Endothelial cell of umbilical vein (primary cell): ENCODE measurements at regions not wholly inside any gene's neighbourhood (a gene's known extent, or its start where the extent isn't known, plus 50 kb on each side); places are given as distances from the start of the nearest gene placed in this dataset.

Source experiments
- BruUV-seq: library from RNA; stranded (reverse); fragments of 400-500 nt; replicated peaks from 2 replicates; lab custom pipeline; 2021; lab: Mats Ljungman, UMichigan
- CTCF ChIA-PET: fragments of 300-600, 350-600 bp; sonication (Branson Sonifier 250); formaldehyde crosslinking; loops from one replicate; lab custom pipeline; 2021; ENCODE audit warnings: antibody characterized with exemption, inconsistent platforms; lab: Charles Lee
- POLR2A ChIA-PET: fragments of 300-600, 350-600 bp; sonication (Branson Sonifier 250); formaldehyde crosslinking; loops from one replicate; lab custom pipeline; 2021; ENCODE audit warnings: antibody characterized with exemption, inconsistent platforms; lab: Charles Lee
- DNase-seq: peaks from one replicate; pipeline ENCODE4 v3.0.0-alpha.2; 2011; ENCODE audit warnings: low read depth, low spot score
- FAIRE-seq: peaks from 2 replicates; lab custom pipeline; 2011; peaks lifted over from hg19 to GRCh38; lab: Jason Lieb, UNC
- H2AFZ ChIP-seq: 2 replicates; pipeline ENCODE4 v1.6.0; 2012; ENCODE audit warnings: low read depth, low read length, control low read depth, inconsistent platforms
- H3K27ac ChIP-seq: 2 replicates; pipeline ENCODE4 v1.5.1; 2011; ENCODE audit warnings: low read depth, mild to moderate bottlenecking, control low read depth, low read length, moderate library complexity; ENCODE audit not compliant: insufficient read depth
- H3K27me3 ChIP-seq, 2 experiments: 2 replicates each; pipeline versions ENCODE4 v1.6.0 to v1.6.1; 2011; ENCODE audit warnings: low read length in 2 of 2, mixed read lengths in 1 of 2; ENCODE audit not compliant: control insufficient read depth in 2 of 2, insufficient read depth in 2 of 2
- H3K36me3 ChIP-seq, 2 experiments: 2 replicates in 1 of 2; 3 replicates in 1 of 2; pipeline ENCODE4 v1.5.1; 2011; ENCODE audit warnings: low read length in 2 of 2, mild to moderate bottlenecking in 1 of 2, moderate library complexity in 1 of 2; ENCODE audit not compliant: control insufficient read depth in 2 of 2, insufficient read depth in 2 of 2; ENCODE audit errors: extremely low read depth in 1 of 2
- H3K4me1 ChIP-seq: 3 replicates; pipeline ENCODE4 v1.5.1; 2011; ENCODE audit warnings: mild to moderate bottlenecking, low read length; ENCODE audit not compliant: control insufficient read depth, insufficient read depth; ENCODE audit errors: extremely low read depth
- H3K4me2 ChIP-seq: 2 replicates; pipeline ENCODE4 v1.6.1; 2011; ENCODE audit warnings: low read length, control low read depth, mixed read lengths; ENCODE audit not compliant: insufficient read depth
- H3K4me3 ChIP-seq, 3 experiments: fragments of 200-600 bp in 1 of 3; sonication (generic), shearing (Covaris generic) in 1 of 3; replicated peaks in 1 of 3; 2 replicates each; pipeline ENCODE4 v1.5.1; 2011 to 2016; ENCODE audit warnings: control low read depth in 3 of 3, low read length in 3 of 3, mild to moderate bottlenecking in 2 of 3, inconsistent platforms in 1 of 3, low read depth in 1 of 3, moderate library complexity in 1 of 3; ENCODE audit not compliant: insufficient read depth in 1 of 3
- H3K79me2 ChIP-seq: 2 replicates; pipeline ENCODE4 v1.6.0; 2012; ENCODE audit warnings: low read length, inconsistent platforms; ENCODE audit not compliant: control insufficient read depth, insufficient read depth
- H3K9ac ChIP-seq: replicated peaks from 2 replicates; pipeline ENCODE3; 2011; ENCODE audit warnings: low read length, control low read depth; ENCODE audit not compliant: insufficient read depth; ENCODE audit errors: extremely low read depth
- H3K9me1 ChIP-seq: replicated peaks from 3 replicates; pipeline ENCODE4 v1.6.0; 2011; ENCODE audit warnings: mild to moderate bottlenecking, low read length; ENCODE audit not compliant: control insufficient read depth, insufficient read depth; ENCODE audit errors: extremely low read depth
- H3K9me3 ChIP-seq: replicated peaks from 2 replicates; pipeline ENCODE4 v1.5.1; 2012; ENCODE audit warnings: low read length, inconsistent platforms; ENCODE audit not compliant: control insufficient read depth, insufficient read depth
- H4K20me1 ChIP-seq: replicated peaks from 2 replicates; pipeline ENCODE3; 2011; ENCODE audit warnings: mild to moderate bottlenecking, low read length; ENCODE audit not compliant: control insufficient read depth, insufficient read depth; ENCODE audit errors: extremely low read depth
- EZH2 ChIP-seq: IDR thresholded peaks from 2 replicates; pipeline ENCODE4 v1.6.1; 2012; ENCODE audit warnings: borderline replicate concordance, low read depth, mild to moderate bottlenecking, moderate library complexity, low read length, inconsistent platforms; ENCODE audit not compliant: severe bottlenecking
- FOS ChIP-seq: IDR thresholded peaks from 2 replicates; pipeline ENCODE4 v1.6.1; 2011; ENCODE audit warnings: mild to moderate bottlenecking, low read length, moderate library complexity, borderline replicate concordance; ENCODE audit not compliant: insufficient read depth
- GATA2 ChIP-seq: IDR thresholded peaks from 2 replicates; pipeline ENCODE4 v1.7.0; 2011; ENCODE audit warnings: low read depth, mild to moderate bottlenecking, moderate library complexity, mixed read lengths, low read length; ENCODE audit not compliant: insufficient read length, insufficient read depth
- JUN ChIP-seq: IDR thresholded peaks from 2 replicates; pipeline ENCODE4 v1.6.1; 2011; ENCODE audit warnings: borderline replicate concordance, low read depth; ENCODE audit not compliant: insufficient read length, insufficient read depth
- MYC ChIP-seq: IDR thresholded peaks from one replicate; pipeline ENCODE4 v1.6.1; 2011; ENCODE audit warnings: mild to moderate bottlenecking, low read depth, low read length
- POLR2A ChIP-seq: IDR thresholded peaks from 2 replicates; pipeline ENCODE4 v1.6.1; 2012; ENCODE audit warnings: low read depth, mild to moderate bottlenecking, control low read depth, low read length
- POLR2AphosphoS5 ChIP-seq: IDR thresholded peaks from 2 replicates; pipeline ENCODE4 v1.6.1; 2012; ENCODE audit warnings: low read depth, mild to moderate bottlenecking, control low read depth, low read length, moderate library complexity; ENCODE audit not compliant: insufficient read depth
- dilution Hi-C: fragments of 300-500 bp; cut with MboI; formaldehyde crosslinking; loops from one replicate; pipeline ENCODE4 v1.15.0; 2019; ENCODE audit warnings: low sequenced_read_pairs; ENCODE audit not compliant: extremely low pct_ligation_motif_present
- intact Hi-C: fragments of 100-400 bp; cut with micrococcal nuclease; formaldehyde crosslinking; loops from one replicate; pipeline ENCODE4 v1.10.0; 2022
- TF ChIP-seq, protein P1 (sequence below), 2 donors: IDR thresholded peaks; 1 replicate in 1 of 2; 2 replicates in 1 of 2; pipeline ENCODE4 v1.5.1; 2011; ENCODE audit warnings: low read length in 2 of 2, mild to moderate bottlenecking in 2 of 2, moderate library complexity in 2 of 2, control low read depth in 1 of 2, inconsistent platforms in 1 of 2, low read depth in 1 of 2; ENCODE audit not compliant: insufficient read depth in 1 of 2; ENCODE audit errors: extremely low read depth in 1 of 2
- TF ChIP-seq, protein P2 (sequence below): IDR thresholded peaks from 2 replicates; pipeline ENCODE4 v1.6.1; 2011; ENCODE audit not compliant: insufficient read depth, insufficient read length

DNA sequence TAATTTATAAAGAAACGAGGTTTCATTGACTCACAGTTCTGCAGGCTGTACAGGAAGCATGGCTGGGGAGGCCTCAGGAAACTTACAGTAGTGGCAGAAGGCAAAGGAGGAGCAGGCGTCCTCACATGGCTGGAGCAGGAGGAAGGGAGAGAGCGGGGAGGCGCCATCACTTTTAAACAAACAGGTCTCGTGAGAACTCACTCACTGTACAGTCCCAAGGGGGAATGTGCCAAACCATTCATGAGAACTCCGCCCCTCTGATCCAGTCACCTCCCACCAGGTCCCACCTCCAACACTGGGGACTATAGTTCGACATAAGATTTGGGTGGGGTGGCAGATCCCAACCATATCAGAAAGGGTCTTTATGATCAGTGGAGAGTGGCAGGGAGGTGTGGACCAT, 392.4 kb upstream of the TNRC6C start:
- dilution Hi-C loops = no loop called here
- TF ChIP-seq JUN (no peak), POLR2A (no peak), MYC (no peak), POLR2AphosphoS5 (no peak), GATA2 (no peak), EZH2 (no peak), FOS (no peak)
- TF ChIP-seq, protein P1, sequence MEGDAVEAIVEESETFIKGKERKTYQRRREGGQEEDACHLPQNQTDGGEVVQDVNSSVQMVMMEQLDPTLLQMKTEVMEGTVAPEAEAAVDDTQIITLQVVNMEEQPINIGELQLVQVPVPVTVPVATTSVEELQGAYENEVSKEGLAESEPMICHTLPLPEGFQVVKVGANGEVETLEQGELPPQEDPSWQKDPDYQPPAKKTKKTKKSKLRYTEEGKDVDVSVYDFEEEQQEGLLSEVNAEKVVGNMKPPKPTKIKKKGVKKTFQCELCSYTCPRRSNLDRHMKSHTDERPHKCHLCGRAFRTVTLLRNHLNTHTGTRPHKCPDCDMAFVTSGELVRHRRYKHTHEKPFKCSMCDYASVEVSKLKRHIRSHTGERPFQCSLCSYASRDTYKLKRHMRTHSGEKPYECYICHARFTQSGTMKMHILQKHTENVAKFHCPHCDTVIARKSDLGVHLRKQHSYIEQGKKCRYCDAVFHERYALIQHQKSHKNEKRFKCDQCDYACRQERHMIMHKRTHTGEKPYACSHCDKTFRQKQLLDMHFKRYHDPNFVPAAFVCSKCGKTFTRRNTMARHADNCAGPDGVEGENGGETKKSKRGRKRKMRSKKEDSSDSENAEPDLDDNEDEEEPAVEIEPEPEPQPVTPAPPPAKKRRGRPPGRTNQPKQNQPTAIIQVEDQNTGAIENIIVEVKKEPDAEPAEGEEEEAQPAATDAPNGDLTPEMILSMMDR (IDR thresholded peaks at IDR 0.05; ENCODE audit: extremely low read depth in 1 of 2, insufficient read depth in 1 of 2, low read depth in 1 of 2, low read length in 2 of 2) = no peak
- TF ChIP-seq, protein P2, sequence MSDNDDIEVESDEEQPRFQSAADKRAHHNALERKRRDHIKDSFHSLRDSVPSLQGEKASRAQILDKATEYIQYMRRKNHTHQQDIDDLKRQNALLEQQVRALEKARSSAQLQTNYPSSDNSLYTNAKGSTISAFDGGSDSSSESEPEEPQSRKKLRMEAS = no peak
- Histone ChIP-seq H4K20me1 (no peaks in the 10 kb centered on the region), H3K36me3 (no peaks in the 10 kb centered on the region), H3K27me3 (peaks cover 11 to 14% of the 10 kb centered on the region in 2 experiments), H3K4me1 (no peaks in the 10 kb centered on the region), H3K4me2 (no peak overlapping the region), H3K79me2 (no peaks in the 10 kb centered on the region), H3K9me1 (no peaks in the 10 kb centered on the region), H2AFZ (no peak overlapping the region), H3K9ac (no peak overlapping the region), H3K9me3 (no peaks in the 10 kb centered on the region), H3K4me3 (no peak overlapping the region), H3K27ac (no peak overlapping the region)
- DNase-seq (no peak), FAIRE-seq (no peak)
- no TSS peak for BruUV-seq
- intact Hi-C loops = no loop called here
- POLR2A ChIA-PET = no interaction called here
- CTCF ChIA-PET = no interaction called here
